ENCODE measurements at regions not wholly inside any gene's neighbourhood (a gene's known extent, or its start where the extent isn't known, plus 50 kb on each side); places are given as distances from the start of the nearest gene placed in this dataset.

DNA sequence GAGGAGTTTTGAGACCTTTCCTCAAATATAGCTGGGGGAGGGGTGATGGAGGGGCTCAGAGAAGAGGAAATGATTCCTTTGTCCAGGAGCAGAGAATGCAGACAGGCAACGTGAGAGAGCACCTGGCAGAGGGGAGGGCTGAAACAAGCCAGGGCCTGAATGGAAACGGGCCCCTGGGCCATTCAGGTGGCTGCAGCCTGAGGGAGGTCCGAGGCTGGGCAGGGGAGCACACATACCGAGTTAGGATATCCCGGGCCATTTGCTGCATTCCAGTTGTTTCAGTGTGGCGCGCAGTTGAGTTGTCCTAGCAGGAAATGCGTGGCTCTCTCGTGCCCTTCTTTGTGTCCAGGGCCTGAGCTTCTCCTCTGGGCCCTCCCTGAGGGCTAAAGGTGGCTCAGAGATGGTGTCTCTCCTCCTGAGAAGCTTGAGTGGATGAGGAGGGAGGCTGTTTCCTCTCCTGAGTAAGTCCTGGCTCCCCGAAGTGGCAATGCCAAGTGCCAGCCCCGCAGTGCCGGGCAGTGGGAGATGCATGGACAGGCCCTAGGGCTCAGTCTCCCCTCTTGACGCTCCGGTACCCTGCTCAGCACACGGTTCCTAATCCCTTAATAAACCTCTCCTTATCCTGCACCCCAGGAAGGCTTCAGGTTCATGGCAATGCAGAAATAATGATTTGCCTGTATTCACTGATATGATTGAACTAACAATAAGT, 85.5 kb upstream of the VRK1 start:
- no peak for TF ChIP-seq KLF8 (tag by site-specific recombination; IDR thresholded peaks at IDR 0.05)
- TF ChIP-seq, protein P1, sequence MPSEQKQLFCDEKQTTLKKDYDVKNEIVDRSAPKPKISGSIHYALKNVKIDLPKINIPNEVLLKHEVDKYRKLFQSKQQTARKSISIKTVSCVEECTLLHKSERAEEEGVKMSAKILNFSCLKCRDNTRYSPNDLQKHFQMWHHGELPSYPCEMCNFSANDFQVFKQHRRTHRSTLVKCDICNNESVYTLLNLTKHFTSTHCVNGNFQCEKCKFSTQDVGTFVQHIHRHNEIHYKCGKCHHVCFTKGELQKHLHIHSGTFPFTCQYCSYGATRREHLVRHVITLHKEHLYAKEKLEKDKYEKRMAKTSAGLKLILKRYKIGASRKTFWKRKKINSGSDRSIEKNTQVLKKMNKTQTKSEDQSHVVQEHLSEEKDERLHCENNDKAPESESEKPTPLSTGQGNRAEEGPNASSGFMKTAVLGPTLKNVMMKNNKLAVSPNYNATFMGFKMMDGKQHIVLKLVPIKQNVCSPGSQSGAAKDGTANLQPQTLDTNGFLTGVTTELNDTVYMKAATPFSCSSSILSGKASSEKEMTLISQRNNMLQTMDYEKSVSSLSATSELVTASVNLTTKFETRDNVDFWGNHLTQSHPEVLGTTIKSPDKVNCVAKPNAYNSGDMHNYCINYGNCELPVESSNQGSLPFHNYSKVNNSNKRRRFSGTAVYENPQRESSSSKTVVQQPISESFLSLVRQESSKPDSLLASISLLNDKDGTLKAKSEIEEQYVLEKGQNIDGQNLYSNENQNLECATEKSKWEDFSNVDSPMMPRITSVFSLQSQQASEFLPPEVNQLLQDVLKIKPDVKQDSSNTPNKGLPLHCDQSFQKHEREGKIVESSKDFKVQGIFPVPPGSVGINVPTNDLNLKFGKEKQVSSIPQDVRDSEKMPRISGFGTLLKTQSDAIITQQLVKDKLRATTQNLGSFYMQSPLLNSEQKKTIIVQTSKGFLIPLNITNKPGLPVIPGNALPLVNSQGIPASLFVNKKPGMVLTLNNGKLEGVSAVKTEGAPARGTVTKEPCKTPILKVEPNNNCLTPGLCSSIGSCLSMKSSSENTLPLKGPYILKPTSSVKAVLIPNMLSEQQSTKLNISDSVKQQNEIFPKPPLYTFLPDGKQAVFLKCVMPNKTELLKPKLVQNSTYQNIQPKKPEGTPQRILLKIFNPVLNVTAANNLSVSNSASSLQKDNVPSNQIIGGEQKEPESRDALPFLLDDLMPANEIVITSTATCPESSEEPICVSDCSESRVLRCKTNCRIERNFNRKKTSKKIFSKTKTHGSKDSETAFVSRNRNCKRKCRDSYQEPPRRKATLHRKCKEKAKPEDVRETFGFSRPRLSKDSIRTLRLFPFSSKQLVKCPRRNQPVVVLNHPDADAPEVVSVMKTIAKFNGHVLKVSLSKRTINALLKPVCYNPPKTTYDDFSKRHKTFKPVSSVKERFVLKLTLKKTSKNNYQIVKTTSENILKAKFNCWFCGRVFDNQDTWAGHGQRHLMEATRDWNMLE (tag by site-specific recombination; conservative IDR thresholded peaks at IDR 0.05; ENCODE audit: low read depth) = no peak
- TF ChIP-seq YY2 (tag by site-specific recombination; IDR thresholded peaks at IDR 0.05) = no peak
- no peak for TF ChIP-seq ZNF223 (tag by site-specific recombination; IDR thresholded peaks at IDR 0.05)
- TF ChIP-seq PRDM6 (tag by site-specific recombination; IDR thresholded peaks at IDR 0.05) = no peak
- TF ChIP-seq ZNF366 (tag by site-specific recombination; conservative IDR thresholded peaks at IDR 0.05) = no peak
- TF ChIP-seq KLF1 (tag by site-specific recombination; IDR thresholded peaks at IDR 0.05) = no peak
- TF ChIP-seq ZNF654 (tag by site-specific recombination; IDR thresholded peaks at IDR 0.05; ENCODE audit: low read depth) = no peak
- TF ChIP-seq, protein P2, sequence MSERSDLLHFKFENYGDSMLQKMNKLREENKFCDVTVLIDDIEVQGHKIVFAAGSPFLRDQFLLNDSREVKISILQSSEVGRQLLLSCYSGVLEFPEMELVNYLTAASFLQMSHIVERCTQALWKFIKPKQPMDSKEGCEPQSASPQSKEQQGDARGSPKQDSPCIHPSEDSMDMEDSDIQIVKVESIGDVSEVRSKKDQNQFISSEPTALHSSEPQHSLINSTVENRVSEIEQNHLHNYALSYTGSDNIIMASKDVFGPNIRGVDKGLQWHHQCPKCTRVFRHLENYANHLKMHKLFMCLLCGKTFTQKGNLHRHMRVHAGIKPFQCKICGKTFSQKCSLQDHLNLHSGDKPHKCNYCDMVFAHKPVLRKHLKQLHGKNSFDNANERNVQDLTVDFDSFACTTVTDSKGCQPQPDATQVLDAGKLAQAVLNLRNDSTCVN (tag by site-specific recombination; optimal IDR thresholded peaks at IDR 0.05) = no peak
- TF ChIP-seq, protein P3, sequence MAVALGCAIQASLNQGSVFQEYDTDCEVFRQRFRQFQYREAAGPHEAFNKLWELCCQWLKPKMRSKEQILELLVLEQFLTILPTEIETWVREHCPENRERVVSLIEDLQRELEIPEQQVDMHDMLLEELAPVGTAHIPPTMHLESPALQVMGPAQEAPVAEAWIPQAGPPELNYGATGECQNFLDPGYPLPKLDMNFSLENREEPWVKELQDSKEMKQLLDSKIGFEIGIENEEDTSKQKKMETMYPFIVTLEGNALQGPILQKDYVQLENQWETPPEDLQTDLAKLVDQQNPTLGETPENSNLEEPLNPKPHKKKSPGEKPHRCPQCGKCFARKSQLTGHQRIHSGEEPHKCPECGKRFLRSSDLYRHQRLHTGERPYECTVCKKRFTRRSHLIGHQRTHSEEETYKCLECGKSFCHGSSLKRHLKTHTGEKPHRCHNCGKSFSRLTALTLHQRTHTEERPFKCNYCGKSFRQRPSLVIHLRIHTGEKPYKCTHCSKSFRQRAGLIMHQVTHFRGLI (tag by site-specific recombination; IDR thresholded peaks at IDR 0.05) = no peak
- no peak for TF ChIP-seq KLF17 (tag by site-specific recombination; IDR thresholded peaks at IDR 0.05)
- TF ChIP-seq ZNF274 (IDR thresholded peaks at IDR 0.05; ENCODE audit: low read length) = no peak
- TF ChIP-seq ZNF274 (tag by site-specific recombination; IDR thresholded peaks at IDR 0.05; ENCODE audit: borderline replicate concordance) = no peak
- no peak for TF ChIP-seq ZBTB49 (tag by site-specific recombination; IDR thresholded peaks at IDR 0.05; ENCODE audit: low read depth)
- TF ChIP-seq ZNF621 (tag by site-specific recombination; IDR thresholded peaks at IDR 0.05) = no peak
- no peak for TF ChIP-seq ZNF114 (tag by site-specific recombination; IDR thresholded peaks at IDR 0.05)
- TF ChIP-seq SCRT2 (tag by site-specific recombination; IDR thresholded peaks at IDR 0.05) = no peak
- no peak for TF ChIP-seq ZBTB48 (tag by site-specific recombination; IDR thresholded peaks at IDR 0.05)
- no peak for TF ChIP-seq ZNF670 (tag by site-specific recombination; IDR thresholded peaks at IDR 0.05; ENCODE audit: low read depth)
- TF ChIP-seq ZNF600 (tag by site-specific recombination; IDR thresholded peaks at IDR 0.05) = no peak
- no peak for TF ChIP-seq ZNF221 (tag by site-specific recombination; IDR thresholded peaks at IDR 0.05; ENCODE audit: borderline replicate concordance)
- ChIA-PET POLR2A (no interaction called here), CTCF (no interaction called here)

More for the DNA sequence above, 85.5 kb upstream of the VRK1 start:
- H3K27ac ChIP-seq (ENCODE audit: extremely low read depth, low read depth, low read length) = no peak overlapping the region
- H3K9me3 ChIP-seq (ENCODE audit: control insufficient read depth, insufficient read depth, low read depth, low read length) = no peaks in the 10 kb centered on the region
- no peaks in the 10 kb centered on the region for H3K4me1 ChIP-seq (ENCODE audit: control insufficient read depth, insufficient read depth, low read length)
- H3K4me3 ChIP-seq (ENCODE audit: low read depth, low read length) = no peak overlapping the region
- no peaks in the 10 kb centered on the region for H3K36me3 ChIP-seq (ENCODE audit: control insufficient read depth in 2 of 2, insufficient read depth in 1 of 2, low read length in 2 of 2)
